C4-2B (cell line): ENCODE measurements at regions not wholly inside any gene's neighbourhood (a gene's known extent, or its start where the extent isn't known, plus 50 kb on each side); places are given as distances from the start of the nearest gene placed in this dataset.

Experiments
- CTCF ChIP-seq: fragments of 450-650 bp; conservative IDR thresholded peaks from 2 replicates; pipeline ENCODE4 v1.5.1; 2017; ENCODE audit warnings: mild to moderate bottlenecking
- ZFX ChIP-seq: fragments of 450-650 bp; IDR thresholded peaks from 2 replicates; pipeline ENCODE4 v1.6.1; 2017

DNA sequence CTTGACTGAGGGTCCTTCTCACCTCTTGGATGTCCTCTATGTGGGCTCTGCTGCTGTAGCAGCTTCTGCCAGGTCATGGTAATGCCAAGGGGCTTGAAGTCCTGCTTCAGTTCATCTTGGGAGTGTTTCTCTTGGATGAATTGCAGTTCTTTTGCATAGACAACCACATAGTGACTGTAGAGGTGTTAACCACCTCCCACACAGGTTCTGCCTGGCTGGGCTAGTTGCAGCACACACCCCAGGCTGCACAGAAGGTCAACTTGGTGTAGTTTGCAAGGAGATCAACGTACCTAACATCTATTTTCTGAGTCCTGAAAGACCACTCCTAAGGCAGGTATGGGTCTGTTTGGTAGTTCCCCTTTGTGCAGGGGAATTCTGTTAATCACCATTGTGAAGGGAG is 108.1 kb downstream of the ADCYAP1 start:
- TF ChIP-seq CTCF (no peak), ZFX (no peak)
